ENCODE measurements at regions not wholly inside any gene's neighbourhood (a gene's known extent, or its start where the extent isn't known, plus 50 kb on each side); places are given as distances from the start of the nearest gene placed in this dataset.

- Histone ChIP-seq H3K4me3 (no peak overlapping the region), H3K27ac (no peak overlapping the region)
- no peak for DNase-seq (ENCODE audit: low spot score)
- TF ChIP-seq CTCF (IDR thresholded peaks at IDR 0.05) = no peak
These were observed 619.7 kb downstream of the GRXCR1 start for GRCh38 chr4:43512253-43512652.

GRCh38 chr4:43525646-43526045 lies 633.1 kb downstream of the GRXCR1 start:
- TF ChIP-seq CTCF (IDR thresholded peaks at IDR 0.05) = no peak
- DNase-seq (ENCODE audit: low spot score) = no peak

GRCh38 chr4:43547561-43547960 lies 655.0 kb downstream of the GRXCR1 start:
- DNase-seq (ENCODE audit: low spot score) = no peak
- no peak for TF ChIP-seq CTCF (IDR thresholded peaks at IDR 0.05)
- Histone ChIP-seq H3K4me3 (no peak overlapping the region), H3K27ac (no peak overlapping the region)

More at GRCh38 chr4:43525646-43526045, 633.1 kb downstream of the GRXCR1 start:
- no peak overlapping the region for H3K4me3 ChIP-seq
- H3K27ac ChIP-seq = no peak overlapping the region

GRCh38 chr4:43550981-43551627 lies 658.6 kb downstream of the GRXCR1 start:
- TF ChIP-seq CTCF (IDR thresholded peaks at IDR 0.05) = no peak
- no peak overlapping the region for H3K27ac ChIP-seq
- no peak overlapping the region for H3K4me3 ChIP-seq
- DNase-seq (ENCODE audit: low spot score) = no peak

- no peak overlapping the region for H3K4me3 ChIP-seq
- no peak for DNase-seq (ENCODE audit: low spot score)
- H3K27ac ChIP-seq = no peak overlapping the region
- TF ChIP-seq CTCF (IDR thresholded peaks at IDR 0.05) = no peak
These were observed 663.7 kb downstream of the GRXCR1 start for GRCh38 chr4:43556262-43556661.

GRCh38 chr4:43560047-43560446 lies 667.5 kb downstream of the GRXCR1 start:
- H3K4me3 ChIP-seq = no peak overlapping the region
- no peak for TF ChIP-seq CTCF (IDR thresholded peaks at IDR 0.05)
- no peak for DNase-seq (ENCODE audit: low spot score)

GRCh38 chr4:43564107-43564506 lies 671.6 kb downstream of the GRXCR1 start:
- Histone ChIP-seq H3K27ac (no peak overlapping the region), H3K4me3 (no peak overlapping the region)
- no peak for TF ChIP-seq CTCF (IDR thresholded peaks at IDR 0.05)

More at GRCh38 chr4:43560047-43560446, 667.5 kb downstream of the GRXCR1 start:
- no peak overlapping the region for H3K27ac ChIP-seq

More at GRCh38 chr4:43564107-43564506, 671.6 kb downstream of the GRXCR1 start:
- no peak for DNase-seq (ENCODE audit: low spot score)

Data from coronary artery (tissue), 2 donors.